Activated CD4-positive, alpha-beta T cell treated with anti-CD3 and anti-CD28 coated beads, Interleukin-2, amount 50 U/mL, for 48 hours (primary cell): ENCODE measurements at regions not wholly inside any gene's neighbourhood (a gene's known extent, or its start where the extent isn't known, plus 50 kb on each side); places are given as distances from the start of the nearest gene placed in this dataset.

Experiments
- DNase-seq, 2 experiments: peaks; one replicate each; pipeline ENCODE4 v3.0.0-alpha.2; 2020

- no peak for DNase-seq
Measured at GRCh38 chr22:47249370-47249928, 487.0 kb downstream of the TBC1D22A start.

- DNase-seq: no peak
Measured at GRCh38 chr22:47248925-47249324, 486.5 kb downstream of the TBC1D22A start.

GRCh38 chr22:47247579-47248240, 485.3 kb downstream of the TBC1D22A start:
- no peak for DNase-seq

- no peak for DNase-seq
Measured at GRCh38 chr22:47245786-47246185, 483.3 kb downstream of the TBC1D22A start.

GRCh38 chr22:47245286-47245685, 482.8 kb downstream of the TBC1D22A start:
- DNase-seq: no peak

GRCh38 chr22:47240116-47240515, 477.7 kb downstream of the TBC1D22A start:
- no peak for DNase-seq

GRCh38 chr22:47239474-47239860, 477.0 kb downstream of the TBC1D22A start:
- DNase-seq: no peak

- DNase-seq: no peak
Measured at GRCh38 chr22:47238690-47239473, 476.4 kb downstream of the TBC1D22A start.

GRCh38 chr22:47237890-47238480, 475.5 kb downstream of the TBC1D22A start:
- DNase-seq: no peak

GRCh38 chr22:47236718-47237117, 474.3 kb downstream of the TBC1D22A start:
- no peak for DNase-seq

GRCh38 chr22:47236161-47236560, 473.7 kb downstream of the TBC1D22A start:
- DNase-seq: no peak

GRCh38 chr22:47233316-47234243, 471.1 kb downstream of the TBC1D22A start:
- DNase-seq: no peak

GRCh38 chr22:47232753-47233152, 470.3 kb downstream of the TBC1D22A start:
- no peak for DNase-seq

GRCh38 chr22:47232197-47232596, 469.7 kb downstream of the TBC1D22A start:
- DNase-seq: no peak

GRCh38 chr22:47231759-47232158, 469.3 kb downstream of the TBC1D22A start:
- no peak for DNase-seq

- DNase-seq: no peak
Measured at GRCh38 chr22:47230741-47231140, 468.3 kb downstream of the TBC1D22A start.

GRCh38 chr22:47230251-47230650, 467.8 kb downstream of the TBC1D22A start:
- DNase-seq: no peak

GRCh38 chr22:47228767-47229166, 466.3 kb downstream of the TBC1D22A start:
- no peak for DNase-seq

GRCh38 chr22:47225931-47226633, 463.6 kb downstream of the TBC1D22A start:
- no peak for DNase-seq

GRCh38 chr22:47225080-47225930, 462.9 kb downstream of the TBC1D22A start:
- no peak for DNase-seq
